ENCODE measurements at regions not wholly inside any gene's neighbourhood (a gene's known extent, or its start where the extent isn't known, plus 50 kb on each side); places are given as distances from the start of the nearest gene placed in this dataset.

- H3K4me1 ChIP-seq (ENCODE audit: insufficient read depth, low read length) = no peaks in the 10 kb centered on the region
- no peaks in the 10 kb centered on the region for H3K36me3 ChIP-seq (ENCODE audit: low read depth, low read length)
- H3K4me3 ChIP-seq (ENCODE audit: low read length) = no peak overlapping the region
- TF ChIP-seq CTCF (conservative IDR thresholded peaks at IDR 0.05; ENCODE audit: low read depth, low read length) (no peak), EZH2 (IDR thresholded peaks at IDR 0.05; ENCODE audit: low read length, unreplicated experiment) (no peak), EZH2phosphoT487 (IDR thresholded peaks at IDR 0.05; ENCODE audit: borderline replicate concordance, low read length) (no peak)
- ChIA-PET CTCF (no interaction called here), POLR2A (ENCODE audit: unreplicated experiment) (no interaction called here)
- no peak overlapping the region for H3K4me2 ChIP-seq (ENCODE audit: low read length)
- no peaks in the 10 kb centered on the region for H3K79me2 ChIP-seq (ENCODE audit: low read length)
- H4K20me1 ChIP-seq (ENCODE audit: low read length) = no peaks in the 10 kb centered on the region
- no peaks in the 10 kb centered on the region for H3K9me2 ChIP-seq (replicated peaks; ENCODE audit: low read length)
- H3K27me3 ChIP-seq (ENCODE audit: low read length) = peaks cover 9% of the 10 kb centered on the region; the same call in 1 of the 2 replicates
- no peaks in the 10 kb centered on the region for H3K9me3 ChIP-seq (ENCODE audit: low read length)
- H2AFZ ChIP-seq (ENCODE audit: low read length) = no peak overlapping the region
- H3F3A ChIP-seq (ENCODE audit: low read length, unreplicated experiment) = no peaks in the 10 kb centered on the region
- no peak overlapping the region for H3K9ac ChIP-seq (ENCODE audit: low read length)
- intact Hi-C loops (cut with micrococcal nuclease) = no loop called here
- no TSS peak for BruUV-seq (replicated peaks)
- DNase-seq (no peak), ATAC-seq (no peak)
- no peak overlapping the region for H3K27ac ChIP-seq (ENCODE audit: low read length)
Measured at GRCh38 chr1:212224102-212224501, 61.1 kb upstream of the PPP2R5A start.

GRCh38 chr1:212225416-212225815, 59.8 kb upstream of the PPP2R5A start:
- no peaks in the 10 kb centered on the region for H3K79me2 ChIP-seq (ENCODE audit: low read length)
- peaks cover 9% of the 10 kb centered on the region; the same call in 1 of the 2 replicates for H3K27me3 ChIP-seq (ENCODE audit: low read length)
- H3F3A ChIP-seq (ENCODE audit: low read length, unreplicated experiment) = no peaks in the 10 kb centered on the region
- CTCF ChIA-PET = no interaction called here
- POLR2A ChIA-PET (ENCODE audit: unreplicated experiment) = no interaction called here
- no peaks in the 10 kb centered on the region for H3K9me3 ChIP-seq (ENCODE audit: low read length)
- H3K27ac ChIP-seq (ENCODE audit: low read length) = no peak overlapping the region
- H3K9me2 ChIP-seq (replicated peaks; ENCODE audit: low read length) = no peaks in the 10 kb centered on the region
- H2AFZ ChIP-seq (ENCODE audit: low read length) = no peak overlapping the region
- intact Hi-C loops (cut with micrococcal nuclease) = loop anchor here (5.0 kb wide), 1 partner anchor 138 kb away; no protein-coding TSS in a partner anchor
- H3K4me1 ChIP-seq (ENCODE audit: insufficient read depth, low read length) = no peaks in the 10 kb centered on the region
- DNase-seq (no peak), ATAC-seq (no peak)
- H3K4me3 ChIP-seq (ENCODE audit: low read length) = no peak overlapping the region
- H3K4me2 ChIP-seq (ENCODE audit: low read length) = no peak overlapping the region
- H3K36me3 ChIP-seq (ENCODE audit: low read depth, low read length) = no peaks in the 10 kb centered on the region
- no peak overlapping the region for H3K9ac ChIP-seq (ENCODE audit: low read length)
- BruUV-seq (replicated peaks) = no TSS peak
- TF ChIP-seq EZH2 (IDR thresholded peaks at IDR 0.05; ENCODE audit: low read length, unreplicated experiment) = no peak
- no peak for TF ChIP-seq EZH2phosphoT487 (IDR thresholded peaks at IDR 0.05; ENCODE audit: borderline replicate concordance, low read length)
- no peak for TF ChIP-seq CTCF (conservative IDR thresholded peaks at IDR 0.05; ENCODE audit: low read depth, low read length)
- H4K20me1 ChIP-seq (ENCODE audit: low read length) = no peaks in the 10 kb centered on the region

GRCh38 chr1:212225871-212226302, 59.3 kb upstream of the PPP2R5A start:
- Histone ChIP-seq H3K27ac (ENCODE audit: low read length) (no peak overlapping the region), H3K27me3 (ENCODE audit: low read length) (peaks cover 9% of the 10 kb centered on the region; the same call in 1 of the 2 replicates), H3K4me1 (ENCODE audit: insufficient read depth, low read length) (no peaks in the 10 kb centered on the region), H4K20me1 (ENCODE audit: low read length) (no peaks in the 10 kb centered on the region), H2AFZ (ENCODE audit: low read length) (no peak overlapping the region), H3K9ac (ENCODE audit: low read length) (no peak overlapping the region), H3K36me3 (ENCODE audit: low read depth, low read length) (no peaks in the 10 kb centered on the region), H3F3A (ENCODE audit: low read length, unreplicated experiment) (no peaks in the 10 kb centered on the region), H3K4me2 (ENCODE audit: low read length) (no peak overlapping the region), H3K79me2 (ENCODE audit: low read length) (no peaks in the 10 kb centered on the region), H3K9me2 (replicated peaks; ENCODE audit: low read length) (no peaks in the 10 kb centered on the region), H3K4me3 (ENCODE audit: low read length) (no peak overlapping the region), H3K9me3 (ENCODE audit: low read length) (no peaks in the 10 kb centered on the region)
- no TSS peak for BruUV-seq (replicated peaks)
- ChIA-PET CTCF (no interaction called here), POLR2A (ENCODE audit: unreplicated experiment) (no interaction called here)
- TF ChIP-seq EZH2phosphoT487 (IDR thresholded peaks at IDR 0.05; ENCODE audit: borderline replicate concordance, low read length) (no peak), EZH2 (IDR thresholded peaks at IDR 0.05; ENCODE audit: low read length, unreplicated experiment) (no peak), CTCF (conservative IDR thresholded peaks at IDR 0.05; ENCODE audit: low read depth, low read length) (no peak)
- no peak for ATAC-seq
- intact Hi-C loops (cut with micrococcal nuclease) = loop anchor here (5.0 kb wide), 1 partner anchor 139 kb away; no protein-coding TSS in a partner anchor
- no peak for DNase-seq
